ENCODE measurements at regions not wholly inside any gene's neighbourhood (a gene's known extent, or its start where the extent isn't known, plus 50 kb on each side); places are given as distances from the start of the nearest gene placed in this dataset.
"Not testable (repeated sequence)": the region's sequence is repeated elsewhere in the genome, so short reads cannot be mapped to it uniquely, and the experiment has no call there.

GRCh38 chr2:125660369-125660768 lies 995.6 kb upstream of the GYPC start:
- not testable (repeated sequence) for TF ChIP-seq CTCF, EZH2phosphoT487 (IDR thresholded peaks at IDR 0.05; ENCODE audit: low read length)
